AG04450 (cell line): ENCODE measurements at regions not wholly inside any gene's neighbourhood (a gene's known extent, or its start where the extent isn't known, plus 50 kb on each side); places are given as distances from the start of the nearest gene placed in this dataset.

Experiments used
- CTCF ChIA-PET: fragments of 300-600, 350-600 bp; formaldehyde crosslinking; extraction: SDS; loops from one replicate; lab custom pipeline; 2022; ENCODE audit warnings: antibody characterized with exemption, inconsistent platforms; lab: Charles Lee
- POLR2A ChIA-PET: fragments of 350-600 bp; formaldehyde crosslinking; extraction: SDS; loops from one replicate; lab custom pipeline; 2021; ENCODE audit warnings: antibody characterized with exemption, inconsistent platforms; lab: Yijun Ruan, JAX
- DNase-seq: peaks from one replicate; pipeline ENCODE4 v3.0.0-alpha.2; 2011; ENCODE audit warnings: low read depth, low spot score
- H3K27ac ChIP-seq: one replicate; pipeline ENCODE4 v1.5.1; 2012; ENCODE audit warnings: low read depth, low read length, control low read depth
- H3K27me3 ChIP-seq: one replicate; pipeline ENCODE4 v1.6.0; 2012; ENCODE audit warnings: low read length; ENCODE audit not compliant: control insufficient read depth, insufficient read depth
- H3K4me3 ChIP-seq: 2 replicates; pipeline ENCODE4 v1.5.1; 2011; ENCODE audit warnings: mild to moderate bottlenecking, low read depth, low read length, control low read depth
- H3K9me3 ChIP-seq: 2 replicates; pipeline ENCODE4 v1.5.1; 2012; ENCODE audit warnings: low read length; ENCODE audit not compliant: control insufficient read depth, insufficient read depth
- CTCF ChIP-seq: IDR thresholded peaks from 2 replicates; pipeline ENCODE4 v1.5.1; 2011; ENCODE audit warnings: low read depth, low read length, control low read depth, inconsistent platforms

- Histone ChIP-seq H3K27ac (no peak overlapping the region), H3K9me3 (no peaks in the 10 kb centered on the region), H3K4me3 (no peak overlapping the region), H3K27me3 (no peaks in the 10 kb centered on the region)
- DNase-seq, result no peak
- ChIA-PET CTCF (no interaction called here), POLR2A (no interaction called here)
- no peak for TF ChIP-seq CTCF
These were observed 381.3 kb upstream of the SPRED2 start for GRCh38 chr2:65813631-65814173.

- POLR2A ChIA-PET, result no interaction called here
- Histone ChIP-seq H3K9me3 (no peaks in the 10 kb centered on the region), H3K27ac (no peak overlapping the region), H3K4me3 (no peak overlapping the region), H3K27me3 (no peaks in the 10 kb centered on the region)
- no peak for DNase-seq
- CTCF ChIA-PET, result interaction anchor here (0.6 to 1.0 kb wide), 2 partner anchors 12 to 352 kb away, joined by 3 to 4 read pairs; no protein-coding TSS in a partner anchor
- no peak for TF ChIP-seq CTCF
These were observed 380.5 kb upstream of the SPRED2 start for GRCh38 chr2:65812887-65813286.

- TF ChIP-seq CTCF, result no peak
- H3K27ac ChIP-seq, result no peak overlapping the region
- POLR2A ChIA-PET, result no interaction called here
- peaks cover 3% of the 10 kb centered on the region for H3K27me3 ChIP-seq
- no peaks in the 10 kb centered on the region for H3K9me3 ChIP-seq
- no peak for DNase-seq
- no peak overlapping the region for H3K4me3 ChIP-seq
- CTCF ChIA-PET, result no interaction called here
These were observed 375.5 kb upstream of the SPRED2 start for GRCh38 chr2:65807942-65808341.

- no peak overlapping the region for H3K27ac ChIP-seq
- H3K27me3 ChIP-seq, result peaks cover 6% of the 10 kb centered on the region
- TF ChIP-seq CTCF, result no peak
- ChIA-PET CTCF (no interaction called here), POLR2A (no interaction called here)
- no peak for DNase-seq
- H3K4me3 ChIP-seq, result no peak overlapping the region
- no peaks in the 10 kb centered on the region for H3K9me3 ChIP-seq
These were observed 372.4 kb upstream of the SPRED2 start for GRCh38 chr2:65804777-65805176.

GRCh38 chr2:65802298-65802942 is 370.0 kb upstream of the SPRED2 start:
- Histone ChIP-seq H3K27ac (no peak overlapping the region), H3K9me3 (no peaks in the 10 kb centered on the region), H3K4me3 (no peak overlapping the region), H3K27me3 (peaks cover 6% of the 10 kb centered on the region)
- no peak for DNase-seq
- TF ChIP-seq CTCF, result no peak
- CTCF ChIA-PET, result interaction anchor here (1.1 to 2.6 kb wide), 3 partner anchors 13 to 162 kb away, joined by 3 to 42 read pairs (median 4); no protein-coding TSS in a partner anchor
- POLR2A ChIA-PET, result no interaction called here
